Anterior cingulate cortex (tissue), 58 donors: ENCODE measurements at regions not wholly inside any gene's neighbourhood (a gene's known extent, or its start where the extent isn't known, plus 50 kb on each side); places are given as distances from the start of the nearest gene placed in this dataset.
"Not testable (repeated sequence)": the region's sequence is repeated elsewhere in the genome, so short reads cannot be mapped to it uniquely, and the experiment has no call there.

Experiments
- DNase-seq, 58 donors: peaks; one replicate each; lab custom pipeline; 2025; lab: John Stamatoyannopoulos, UW

DNA sequence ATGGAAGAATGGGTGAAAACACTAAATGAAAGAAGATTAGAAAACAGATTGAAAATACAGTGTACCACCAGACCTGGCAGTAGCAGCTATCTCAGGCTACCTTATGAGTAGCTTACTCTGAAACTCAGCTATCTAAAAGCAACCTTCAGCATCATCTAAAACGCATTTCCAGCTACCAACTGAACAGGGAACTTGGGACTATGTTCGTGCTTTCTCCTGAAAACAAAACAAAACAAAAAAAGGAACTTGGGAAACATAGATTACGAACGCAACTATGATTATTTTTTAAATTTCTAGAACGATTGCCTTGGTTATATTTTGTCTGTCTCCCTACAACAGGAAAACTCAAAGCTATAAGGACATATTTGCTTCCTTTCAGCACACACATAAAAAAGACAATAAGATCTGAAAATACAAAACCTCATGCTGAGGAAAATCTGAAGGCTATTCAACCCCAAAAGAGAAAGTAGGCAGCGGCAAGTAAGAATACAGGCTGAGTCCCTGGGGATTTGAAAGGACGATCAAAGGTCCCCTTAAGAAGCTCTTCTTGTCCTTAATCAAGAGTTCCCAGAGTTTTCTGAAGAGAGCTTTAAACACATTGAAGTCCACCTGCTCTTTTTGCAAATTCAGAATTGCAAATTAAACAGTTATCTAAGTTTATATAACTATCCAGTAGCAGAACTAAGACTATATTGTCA is 53.4 kb downstream of the OR2K2 start:
- no peak for DNase-seq

- no peak for DNase-seq
Measured at GRCh38 chr9:111274737-111275136, 55.3 kb downstream of the OR2K2 start.

DNA sequence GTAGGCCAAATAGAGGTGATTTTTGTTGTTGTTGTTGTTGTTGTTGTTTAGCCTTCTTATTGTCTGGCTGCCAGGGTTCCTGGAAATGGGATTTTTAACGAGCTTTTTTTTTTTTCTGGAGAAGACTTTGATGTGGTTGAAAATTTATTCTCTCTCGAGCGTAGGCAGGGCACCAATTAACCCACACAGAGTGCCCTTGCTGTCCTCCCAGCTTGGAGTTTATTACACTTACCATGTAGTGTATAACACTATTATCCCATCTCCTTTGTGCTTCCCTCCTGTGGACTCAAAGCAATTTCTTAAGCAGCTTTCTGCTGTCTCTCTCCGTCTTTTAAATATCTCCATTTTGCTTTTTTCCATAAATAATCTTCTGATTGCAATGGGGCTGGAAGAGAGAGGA is 57.4 kb downstream of the OR2K2 start:
- no peak for DNase-seq

- no peak for DNase-seq
Measured at GRCh38 chr9:111271481-111272080, 58.4 kb downstream of the OR2K2 start.

DNA sequence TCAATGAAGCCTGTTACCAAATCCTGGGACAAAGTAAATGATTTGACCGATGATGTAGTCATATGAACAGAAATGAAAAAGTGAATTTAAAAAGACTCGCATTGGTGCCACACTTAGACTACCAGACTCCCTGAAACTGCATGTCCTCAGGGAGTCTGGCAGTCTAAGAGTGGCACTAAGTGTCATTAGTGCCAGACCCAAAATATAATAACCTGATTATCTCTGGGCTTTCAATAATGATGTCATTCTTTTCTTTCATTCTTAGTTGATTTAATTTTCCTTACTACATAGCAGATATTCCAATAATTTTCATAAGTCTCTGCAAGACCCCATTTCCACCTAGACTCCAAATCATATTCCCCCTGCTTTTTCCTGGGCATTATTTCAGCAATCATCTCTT is 59.0 kb downstream of the OR2K2 start:
- no peak for DNase-seq

GRCh38 chr9:111266024-111266423 is 64.0 kb downstream of the OR2K2 start:
- not testable (repeated sequence) for DNase-seq

DNA sequence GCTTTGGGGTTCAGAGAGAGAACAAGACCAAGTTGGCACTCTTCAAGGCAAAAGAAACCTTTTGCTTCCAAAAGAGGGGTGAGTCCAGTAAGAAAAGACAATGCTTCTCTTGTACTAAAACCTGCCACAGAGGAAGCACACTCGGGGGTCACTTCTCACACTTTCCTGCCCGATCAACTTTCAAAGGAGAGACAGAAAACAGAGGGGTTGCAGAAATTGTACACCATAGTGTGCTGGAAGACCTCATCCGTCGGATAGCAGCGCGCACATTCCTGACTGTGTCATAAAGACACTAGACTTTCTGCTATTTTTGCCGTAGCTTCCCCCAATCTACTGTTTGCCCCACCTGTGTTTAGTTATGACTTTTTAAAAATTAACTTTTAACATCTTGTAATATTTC is 66.9 kb downstream of the OR2K2 start:
- no peak for DNase-seq

- no peak for DNase-seq
Measured at GRCh38 chr9:111258875-111259271, 71.2 kb downstream of the OR2K2 start.

DNA sequence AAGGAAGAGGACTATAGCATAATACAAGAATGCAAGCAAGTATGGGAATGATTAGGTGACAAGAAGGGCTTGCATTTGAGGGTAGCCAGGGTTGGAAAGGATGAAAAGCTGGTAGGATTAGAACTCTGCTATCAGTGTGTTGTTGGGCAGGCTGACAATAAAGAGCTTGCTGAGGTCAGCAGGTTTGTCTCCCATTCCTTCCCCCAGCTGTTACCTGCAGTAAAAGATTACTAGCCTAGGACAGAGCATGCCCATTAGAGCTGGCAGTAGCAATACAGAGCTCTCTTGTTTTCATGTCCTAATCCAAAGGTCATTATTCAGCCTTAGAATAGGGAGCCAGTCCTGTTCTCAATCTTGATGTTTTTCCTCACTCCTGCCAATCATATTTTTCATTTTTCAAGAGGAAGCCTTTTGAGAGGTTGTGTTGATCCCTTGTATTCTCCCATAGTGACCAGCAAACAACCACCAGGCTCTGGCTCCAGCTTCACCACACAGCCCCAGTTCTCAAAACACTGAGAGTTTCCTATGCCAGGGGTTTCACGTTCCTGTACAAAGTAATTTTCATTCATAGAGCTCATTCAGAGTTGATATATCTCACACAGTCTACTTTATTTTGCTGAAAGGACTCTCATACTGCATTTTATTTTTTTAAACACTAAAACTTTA is 71.7 kb downstream of the OR2K2 start:
- DNase-seq = no peak

DNA sequence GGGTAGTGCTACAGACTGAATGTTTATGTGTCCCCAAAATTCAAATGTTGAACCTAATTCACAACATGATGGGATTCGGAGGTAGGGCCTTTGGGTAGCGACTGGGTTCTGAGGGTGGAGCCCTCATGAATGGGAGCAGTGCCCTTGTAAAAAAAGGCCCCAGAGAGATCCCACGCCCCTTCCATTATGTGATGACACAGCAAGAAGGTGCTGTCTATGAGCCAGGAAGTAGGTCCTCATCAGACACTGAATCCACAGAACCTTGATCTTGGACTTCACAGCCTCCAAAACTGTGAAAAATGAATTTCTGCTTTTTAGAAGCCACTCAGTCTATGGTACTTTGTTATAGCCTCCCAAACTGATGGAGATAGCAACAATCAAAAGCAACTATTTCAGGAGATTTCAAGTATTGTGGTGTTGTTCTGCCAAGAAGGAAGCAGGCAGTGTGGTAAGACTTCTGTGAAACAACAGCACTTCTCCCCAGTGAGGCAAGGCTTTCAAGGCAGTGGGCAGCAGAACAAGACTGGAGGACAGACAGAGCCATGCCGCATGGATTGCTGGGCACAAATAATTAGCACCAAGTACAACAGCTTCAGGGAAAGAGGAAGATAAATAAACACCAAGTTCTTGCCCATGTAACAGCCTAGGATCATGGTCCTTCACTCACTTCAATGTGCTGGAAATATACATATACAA is 76.1 kb downstream of the OR2K2 start:
- peak in 3 of 58 donors; percentile 1 to 25 (median 2) for DNase-seq

- DNase-seq = no peak
Measured at GRCh38 chr9:111250875-111251842, 78.9 kb downstream of the OR2K2 start.

DNA sequence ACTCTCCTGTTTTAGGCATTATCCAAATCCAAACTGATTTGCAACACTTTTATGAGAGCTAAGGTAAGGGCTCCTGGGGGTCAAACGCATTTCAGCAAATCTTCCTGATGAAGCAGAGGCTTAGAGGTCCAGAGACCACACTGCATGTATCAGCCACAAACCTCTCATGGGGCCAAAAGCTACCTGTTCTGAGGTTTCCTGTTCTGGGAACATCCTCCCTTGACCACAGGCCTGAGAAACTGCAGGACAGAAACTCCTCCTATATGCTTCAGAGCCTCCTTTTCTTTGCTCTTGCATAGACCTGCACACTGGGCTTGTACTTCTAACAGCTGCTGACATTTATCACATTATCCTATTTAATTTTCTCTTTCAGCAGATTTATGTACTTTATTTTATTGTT is 92.6 kb downstream of the OR2K2 start:
- DNase-seq = no peak

GRCh38 chr9:111236332-111236731 is 93.7 kb downstream of the OR2K2 start:
- no peak for DNase-seq

DNA sequence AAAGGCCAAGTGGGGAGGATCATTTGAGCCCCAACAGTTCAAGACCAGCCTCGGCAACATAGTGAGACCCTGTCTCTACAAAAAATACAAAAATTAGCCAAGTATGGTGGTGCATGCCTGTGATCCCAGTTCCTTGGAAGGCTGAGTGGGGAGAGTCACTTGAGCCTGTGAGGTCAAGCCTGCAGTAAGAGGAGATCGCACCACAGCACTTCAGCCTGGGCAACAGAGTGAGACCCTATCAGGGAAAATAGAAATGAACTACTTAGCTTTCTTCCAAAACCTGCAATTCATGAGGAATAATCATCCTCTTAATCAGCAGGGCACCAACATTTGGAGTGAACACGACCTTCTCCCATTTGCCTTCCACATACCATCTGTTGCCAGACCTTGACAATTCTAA is 96.1 kb downstream of the OR2K2 start:
- DNase-seq = no peak

GRCh38 chr9:111232997-111233790 is 96.8 kb downstream of the OR2K2 start:
- no peak for DNase-seq

DNA sequence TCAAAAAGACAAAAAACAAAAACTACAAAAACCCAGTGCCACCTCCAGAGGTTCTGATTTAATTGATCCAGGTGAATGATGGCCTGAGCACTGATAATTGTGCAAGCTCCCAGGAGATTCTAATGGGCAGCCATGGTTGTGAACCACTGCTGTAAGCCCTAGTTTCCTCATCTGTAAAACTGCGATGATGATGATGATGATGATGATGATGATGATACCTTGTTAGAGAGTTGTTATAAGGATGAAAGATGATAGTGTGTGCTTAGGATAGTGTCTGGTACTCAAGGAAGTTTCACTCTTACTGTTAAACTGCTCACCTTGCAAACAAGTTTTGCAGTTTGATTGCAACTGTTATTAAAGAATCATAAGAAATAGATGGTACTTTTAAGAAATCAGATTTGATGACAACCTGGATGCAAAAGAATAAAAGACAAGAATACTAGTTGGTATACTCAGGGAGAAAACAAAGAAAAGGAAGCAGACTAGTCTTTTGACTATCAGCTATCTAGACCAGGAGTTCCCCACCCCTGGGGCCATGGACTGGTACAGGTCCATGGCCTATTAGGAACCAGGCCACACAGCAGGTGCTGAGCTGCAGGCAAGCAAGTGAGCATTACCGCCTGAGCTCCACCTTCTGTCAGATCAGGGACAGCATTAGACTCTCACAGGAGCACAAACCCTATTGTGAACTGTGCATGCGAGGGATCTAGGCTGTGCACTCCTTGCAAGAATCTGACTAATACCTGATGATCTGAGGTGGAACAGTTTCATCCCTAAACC is 98.0 kb downstream of the OR2K2 start:
- peak in 1 of 58 donors; percentile 1 for DNase-seq

- no peak for DNase-seq
Measured at GRCh38 chr9:111222757-111223156, 107.3 kb downstream of the OR2K2 start.

GRCh38 chr9:111212874-111213273 is 117.2 kb downstream of the OR2K2 start:
- DNase-seq = no peak

- DNase-seq = no peak
Measured at GRCh38 chr9:111198936-111199335, 131.1 kb downstream of the OR2K2 start.
